PFSK-1 (cell line): ENCODE measurements at regions not wholly inside any gene's neighbourhood (a gene's known extent, or its start where the extent isn't known, plus 50 kb on each side); places are given as distances from the start of the nearest gene placed in this dataset.

ENCODE experiments used
- FOXP2 ChIP-seq: optimal IDR thresholded peaks from 2 replicates; pipeline ENCODE3; 2011; ENCODE audit warnings: borderline replicate concordance, control low read depth, inconsistent platforms; ENCODE audit not compliant: insufficient read depth; ENCODE audit errors: extremely low read length, extremely low read depth
- POLR2AphosphoS5 ChIP-seq: IDR thresholded peaks from 2 replicates; pipeline ENCODE4 v1.6.1; 2012; ENCODE audit warnings: low read depth, mild to moderate bottlenecking, control low read depth, low read length, moderate library complexity
- REST ChIP-seq, 2 experiments: IDR thresholded peaks; 2 replicates each; pipeline versions ENCODE4 v1.6.1 to v1.8.0; 2011 to 2012; ENCODE audit warnings: low read depth in 2 of 2, low read length in 2 of 2, control low read depth in 1 of 2, inconsistent platforms in 1 of 2, mild to moderate bottlenecking in 1 of 2, moderate library complexity in 1 of 2; ENCODE audit not compliant: insufficient read depth in 1 of 2
- SIN3A ChIP-seq: IDR thresholded peaks from 2 replicates; pipeline ENCODE4 v1.6.1; 2012; ENCODE audit warnings: mild to moderate bottlenecking, low read length, moderate library complexity, borderline replicate concordance; ENCODE audit not compliant: insufficient read depth
- TAF1 ChIP-seq: IDR thresholded peaks from 2 replicates; pipeline ENCODE4 v1.6.1; 2012; ENCODE audit warnings: low read length, control low read depth, borderline replicate concordance; ENCODE audit not compliant: insufficient read depth

- TF ChIP-seq REST (IDR thresholded peaks at IDR 0.05; ENCODE audit: insufficient read depth in 1 of 2, low read depth in 2 of 2, low read length in 2 of 2) (no peak), SIN3A (no peak), POLR2AphosphoS5 (no peak), FOXP2 (no peak), TAF1 (no peak)
Observed at GRCh38 chr2:138123741-138124140, 159.5 kb downstream of the HNMT start.

- TF ChIP-seq POLR2AphosphoS5 (no peak), SIN3A (no peak), REST (IDR thresholded peaks at IDR 0.05; ENCODE audit: insufficient read depth in 1 of 2, low read depth in 2 of 2, low read length in 2 of 2) (no peak), TAF1 (no peak), FOXP2 (no peak)
Observed at GRCh38 chr2:138124521-138124920, 160.2 kb downstream of the HNMT start.

GRCh38 chr2:138125306-138126288 lies 161.3 kb downstream of the HNMT start:
- TF ChIP-seq SIN3A (no peak), REST (IDR thresholded peaks at IDR 0.05; ENCODE audit: insufficient read depth in 1 of 2, low read depth in 2 of 2, low read length in 2 of 2) (no peak), POLR2AphosphoS5 (no peak), TAF1 (no peak), FOXP2 (no peak)

- TF ChIP-seq TAF1, result no peak
- no peak for TF ChIP-seq POLR2AphosphoS5
- no peak for TF ChIP-seq REST (IDR thresholded peaks at IDR 0.05; ENCODE audit: insufficient read depth in 1 of 2, low read depth in 2 of 2, low read length in 2 of 2)
- no peak for TF ChIP-seq SIN3A
- TF ChIP-seq FOXP2, result no peak
Observed at GRCh38 chr2:138132108-138132507, 167.8 kb downstream of the HNMT start.
